ENCODE measurements at regions not wholly inside any gene's neighbourhood (a gene's known extent, or its start where the extent isn't known, plus 50 kb on each side); places are given as distances from the start of the nearest gene placed in this dataset.
"Not testable (repeated sequence)": the region's sequence is repeated elsewhere in the genome, so short reads cannot be mapped to it uniquely, and the experiment has no call there.

DNA sequence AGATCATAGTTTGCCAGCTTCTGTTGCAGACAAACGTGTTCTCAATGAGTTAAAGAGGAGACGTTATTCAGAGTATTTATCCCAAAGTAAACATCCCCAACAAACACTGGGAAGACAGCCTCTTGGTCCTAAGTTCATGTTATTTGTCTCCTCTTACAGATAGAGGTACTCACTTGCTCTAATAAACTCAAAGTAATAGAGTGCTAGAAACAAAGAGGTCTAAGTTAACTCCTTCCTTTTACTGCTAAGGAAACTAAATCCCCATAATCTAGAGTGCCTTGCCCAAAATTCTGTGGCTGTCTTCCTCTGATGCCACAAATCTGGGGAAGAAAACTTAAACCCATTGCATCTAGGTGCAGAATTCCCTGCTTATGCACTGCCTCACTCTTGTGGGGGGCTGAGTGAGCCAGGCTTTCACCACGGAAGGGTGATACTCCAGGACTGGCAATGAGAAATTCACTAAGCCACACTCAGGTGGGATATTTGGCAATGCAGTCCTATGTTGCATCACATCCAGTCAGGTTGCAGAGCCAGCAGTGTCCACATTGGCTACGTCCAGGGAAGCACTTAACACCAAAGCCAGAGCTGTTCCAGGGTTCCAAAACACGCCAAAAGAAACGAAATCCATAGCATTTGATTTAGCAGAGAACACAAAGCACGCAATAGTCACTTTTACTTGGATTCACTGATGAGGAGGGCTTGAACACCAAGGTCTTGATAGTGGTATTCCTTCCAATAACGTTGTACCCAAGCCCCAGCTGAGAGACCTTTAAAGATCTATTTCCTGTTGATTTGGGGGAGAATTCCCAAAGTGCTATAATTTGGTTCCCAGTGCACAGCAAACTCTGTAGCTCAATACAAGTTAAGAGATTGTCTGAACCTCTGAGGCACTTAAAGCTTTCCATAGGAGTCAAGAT lies 81.0 kb upstream of the FOXQ1 start:
- no peak for DNase-seq (ENCODE audit: low read depth in 2 of 2)

GRCh38 chr6:1230281-1230680 lies 81.6 kb upstream of the FOXQ1 start:
- DNase-seq (ENCODE audit: low read depth in 2 of 2): no peak

GRCh38 chr6:1229808-1230207 lies 82.1 kb upstream of the FOXQ1 start:
- no peak for DNase-seq (ENCODE audit: low read depth in 2 of 2)

DNA sequence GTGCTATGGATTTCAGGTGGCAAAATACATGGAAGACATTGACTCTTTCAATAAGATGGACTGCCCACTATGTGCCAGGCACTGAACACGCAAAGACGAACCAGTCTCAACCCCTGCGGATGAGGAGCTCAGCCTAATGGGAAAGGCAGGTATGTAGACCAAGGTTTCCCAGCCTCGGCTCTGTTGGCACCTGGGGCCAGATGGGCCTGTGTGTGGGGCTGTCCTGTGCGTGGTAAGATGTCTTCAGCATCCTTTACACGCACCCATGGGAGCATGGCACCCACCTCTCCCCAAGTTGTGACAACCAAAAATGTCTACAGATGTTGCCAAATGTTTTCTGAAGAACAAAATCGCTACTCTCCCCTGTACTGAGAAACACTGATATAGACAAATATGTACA lies 82.6 kb upstream of the FOXQ1 start:
- no peak for DNase-seq (ENCODE audit: low read depth in 2 of 2)

GRCh38 chr6:1228754-1229191 lies 83.1 kb upstream of the FOXQ1 start:
- DNase-seq (ENCODE audit: low read depth in 2 of 2): no peak

DNA sequence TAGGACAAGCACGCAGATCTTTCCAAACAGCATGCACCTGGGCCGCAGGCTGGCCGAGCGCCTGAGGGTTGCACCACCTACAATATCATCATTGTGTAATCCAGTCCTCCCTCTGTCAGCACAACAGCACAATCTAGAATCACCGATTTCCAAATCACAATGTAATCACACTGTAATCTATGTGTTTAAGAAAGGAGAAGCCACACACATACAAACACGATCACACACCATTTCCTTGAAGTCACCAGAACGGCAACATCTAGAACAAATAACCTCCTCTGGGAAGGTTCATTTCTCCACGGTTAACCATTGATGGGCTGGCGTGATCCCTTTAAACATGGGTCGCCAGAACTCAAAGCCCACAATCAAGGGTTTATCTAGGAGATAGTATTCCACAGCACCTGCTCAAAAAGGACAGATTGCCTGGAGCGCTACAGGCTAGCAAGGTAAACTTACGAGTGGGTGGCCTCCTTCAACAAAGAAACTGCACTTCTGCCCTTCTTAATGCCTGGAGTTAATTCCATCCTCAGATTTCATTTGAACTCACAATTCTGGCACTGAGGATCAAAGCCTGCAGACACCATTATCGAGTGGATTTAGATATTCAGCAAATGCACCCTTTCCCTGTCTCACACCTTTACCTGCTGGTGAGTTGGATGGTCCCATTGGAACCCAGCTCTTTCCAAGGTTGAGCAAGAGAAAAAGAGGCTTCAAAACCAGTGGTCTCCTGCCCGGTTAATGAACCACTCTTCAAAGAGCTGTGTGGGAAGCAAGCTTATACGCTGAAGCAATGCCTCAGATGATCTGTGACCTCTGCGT lies 83.8 kb upstream of the FOXQ1 start:
- no peak for DNase-seq (ENCODE audit: low read depth in 2 of 2)

- DNase-seq (ENCODE audit: low read depth in 2 of 2): no peak
These were observed 84.3 kb upstream of the FOXQ1 start for GRCh38 chr6:1227600-1227934.

DNA sequence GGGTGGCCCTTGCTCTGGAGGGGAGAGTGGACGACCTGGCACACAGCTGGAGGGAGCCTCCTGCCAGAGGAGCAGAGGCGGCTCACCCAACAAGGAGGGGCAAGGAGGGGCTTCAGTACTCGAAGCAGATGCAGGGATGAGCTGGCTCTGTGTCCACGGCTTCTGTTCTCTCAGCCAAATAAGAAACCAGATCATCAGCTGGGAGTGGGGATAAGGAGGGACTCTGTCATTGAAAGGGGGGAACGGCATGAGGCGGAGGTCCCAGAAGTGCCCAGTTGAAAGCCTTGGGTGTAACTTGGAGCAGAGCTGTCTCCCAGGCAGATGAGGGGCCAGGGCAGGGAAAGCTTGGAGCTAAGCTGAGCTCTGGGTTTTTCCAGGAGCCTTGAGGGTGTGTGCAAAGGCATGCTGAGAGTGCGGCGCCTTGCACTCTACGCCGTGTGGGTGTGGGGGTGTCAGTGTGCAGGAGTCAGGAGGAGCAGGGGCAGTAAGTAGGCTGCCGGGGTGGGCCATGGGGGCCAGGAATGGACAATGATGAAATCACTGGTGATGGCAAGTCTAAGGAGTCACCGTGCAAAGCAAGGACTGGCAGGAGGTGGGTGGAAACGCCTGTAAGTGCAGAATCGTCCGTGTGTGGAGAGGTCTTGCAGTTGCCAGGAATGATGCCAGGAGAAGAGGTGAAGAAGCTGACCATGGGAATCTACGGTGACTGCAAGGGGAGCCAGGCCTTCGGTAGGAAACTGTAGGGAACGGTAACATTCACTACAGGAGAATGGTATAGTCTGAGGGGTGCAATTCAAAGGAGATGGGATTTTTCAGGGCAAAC lies 85.4 kb upstream of the FOXQ1 start:
- DNase-seq (ENCODE audit: low read depth in 2 of 2): no peak

DNA sequence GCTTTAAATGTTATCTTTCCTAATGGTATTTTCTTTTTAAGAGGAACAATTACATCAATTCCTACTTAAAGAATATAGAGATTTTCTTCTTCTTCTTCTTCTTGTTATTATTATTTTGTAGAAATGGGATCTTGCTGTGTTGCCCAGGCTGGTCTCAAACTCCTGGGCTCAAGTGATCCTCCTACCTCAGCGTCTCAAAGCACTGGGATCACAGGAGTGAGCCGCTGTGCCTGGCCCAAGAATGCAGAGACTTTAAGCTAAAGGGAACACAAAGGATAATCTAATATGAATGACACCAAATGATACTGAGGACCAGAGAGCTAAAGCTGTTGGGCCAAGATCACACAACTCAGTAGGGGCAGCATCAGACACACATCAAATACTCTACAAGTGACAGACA lies 87.4 kb upstream of the FOXQ1 start:
- DNase-seq (ENCODE audit: low read depth in 2 of 2): no peak

- no peak for DNase-seq (ENCODE audit: low read depth in 2 of 2)
These were observed 88.9 kb upstream of the FOXQ1 start for GRCh38 chr6:1222728-1223595.

DNA sequence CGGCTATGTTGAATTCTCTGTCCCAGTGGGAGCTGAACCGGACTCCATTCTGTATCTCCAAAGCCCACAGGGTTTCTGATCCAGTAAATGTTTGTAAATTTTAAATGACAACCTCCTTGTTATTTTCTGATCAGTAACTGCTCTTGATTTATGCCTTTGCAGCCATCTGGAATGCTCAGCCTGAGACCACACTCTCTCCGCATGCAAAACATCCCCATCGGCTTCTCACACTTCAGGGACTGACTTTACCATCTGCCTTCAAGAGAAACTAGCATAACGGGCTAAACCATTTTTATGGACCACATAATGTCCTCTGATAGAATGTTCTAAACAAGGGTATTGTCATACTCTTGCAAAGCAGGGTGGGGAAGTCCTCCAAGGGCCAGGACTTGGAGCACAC lies 94.5 kb upstream of the FOXQ1 start:
- no peak for DNase-seq (ENCODE audit: low read depth in 2 of 2)

DNA sequence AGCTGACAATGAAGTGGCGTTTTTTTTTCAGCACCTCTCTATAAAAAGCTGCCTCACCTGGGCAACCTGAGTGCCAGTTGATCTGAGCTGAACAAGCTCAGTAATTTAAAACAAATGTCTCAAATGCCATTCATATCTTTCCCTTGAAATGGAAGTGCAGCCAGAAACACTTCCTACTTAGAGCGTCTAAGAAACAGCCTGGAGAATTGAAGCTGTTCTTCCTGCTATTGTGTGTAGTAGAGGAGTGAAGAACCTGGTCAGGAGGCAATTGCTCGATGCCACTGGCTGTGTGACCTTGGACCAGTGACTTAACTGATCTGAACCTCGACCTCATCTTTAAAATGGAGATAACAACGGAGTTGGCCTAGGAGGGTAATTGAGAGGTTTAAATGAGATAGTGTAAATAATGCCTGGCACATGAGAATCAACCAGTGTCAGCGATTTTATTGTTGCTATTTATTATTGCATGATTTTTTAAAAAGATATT lies 95.4 kb upstream of the FOXQ1 start:
- no peak for DNase-seq (ENCODE audit: low read depth in 2 of 2)

GRCh38 chr6:1215884-1216487 lies 95.9 kb upstream of the FOXQ1 start:
- DNase-seq (ENCODE audit: low read depth in 2 of 2): no peak

DNA sequence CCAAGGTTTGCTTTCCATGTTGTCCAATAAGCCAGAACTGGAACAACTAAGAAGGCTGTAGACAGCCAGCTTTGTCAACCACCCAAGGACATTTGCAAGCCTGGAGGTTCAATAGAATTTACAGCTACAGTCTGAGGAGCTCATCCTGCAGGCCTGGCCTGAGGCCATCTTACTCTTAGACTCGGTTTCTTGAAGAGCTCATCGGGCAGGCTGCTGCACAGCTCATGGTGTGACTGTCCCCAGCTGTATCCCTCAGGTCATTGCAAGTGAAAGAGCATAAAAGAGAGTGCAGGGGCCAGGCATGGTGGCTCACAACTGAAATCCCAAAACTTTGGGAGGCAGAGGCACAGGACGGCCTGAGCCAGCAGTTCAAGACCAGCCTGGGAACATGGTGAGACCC lies 96.9 kb upstream of the FOXQ1 start:
- no peak for DNase-seq (ENCODE audit: low read depth in 2 of 2)

DNA sequence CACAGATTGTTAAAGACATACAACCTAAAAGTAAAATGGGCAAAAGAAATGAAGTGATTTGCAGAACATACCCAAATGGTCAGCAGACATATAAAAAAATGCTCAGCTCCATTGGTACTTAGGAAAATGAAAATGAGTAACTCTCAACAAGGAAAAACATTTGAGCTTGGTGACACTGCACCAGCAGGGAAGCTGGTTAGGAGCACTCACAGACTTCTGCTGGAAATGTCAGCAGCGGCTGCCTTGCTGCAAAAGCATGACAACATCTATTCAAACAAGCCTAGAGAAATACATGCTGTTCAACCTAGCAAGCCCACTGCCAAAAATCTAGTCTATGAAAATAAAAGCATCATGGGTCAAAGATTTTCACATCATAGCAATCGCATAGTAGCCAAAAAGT lies 99.0 kb upstream of the FOXQ1 start:
- DNase-seq (ENCODE audit: low read depth in 2 of 2): no peak

DNA sequence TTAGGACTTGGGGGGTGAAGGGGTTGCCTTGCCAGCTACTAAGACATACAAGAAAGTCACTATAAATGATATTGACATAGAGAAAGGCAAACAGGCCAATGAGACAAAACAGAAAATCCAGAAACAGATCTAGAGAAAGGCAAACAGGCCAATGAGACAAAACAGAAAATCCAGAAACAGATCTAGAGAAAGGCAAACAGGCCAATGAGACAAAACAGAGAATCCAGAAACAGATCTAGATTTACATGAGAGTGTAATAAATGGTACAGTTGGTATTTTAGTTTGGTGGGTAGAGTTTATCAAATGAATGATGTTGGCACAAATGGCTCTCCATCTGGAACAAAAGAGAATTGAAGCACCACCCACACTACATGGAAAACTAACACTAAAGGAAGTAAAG lies 99.8 kb upstream of the FOXQ1 start:
- DNase-seq (ENCODE audit: low read depth in 2 of 2): not testable (repeated sequence)

GRCh38 chr6:1210631-1211030 lies 101.3 kb upstream of the FOXQ1 start:
- DNase-seq (ENCODE audit: low read depth in 2 of 2): not testable (repeated sequence)

- DNase-seq (ENCODE audit: low read depth in 2 of 2): no peak
These were observed 103.0 kb upstream of the FOXQ1 start for GRCh38 chr6:1208876-1209275.

DNA sequence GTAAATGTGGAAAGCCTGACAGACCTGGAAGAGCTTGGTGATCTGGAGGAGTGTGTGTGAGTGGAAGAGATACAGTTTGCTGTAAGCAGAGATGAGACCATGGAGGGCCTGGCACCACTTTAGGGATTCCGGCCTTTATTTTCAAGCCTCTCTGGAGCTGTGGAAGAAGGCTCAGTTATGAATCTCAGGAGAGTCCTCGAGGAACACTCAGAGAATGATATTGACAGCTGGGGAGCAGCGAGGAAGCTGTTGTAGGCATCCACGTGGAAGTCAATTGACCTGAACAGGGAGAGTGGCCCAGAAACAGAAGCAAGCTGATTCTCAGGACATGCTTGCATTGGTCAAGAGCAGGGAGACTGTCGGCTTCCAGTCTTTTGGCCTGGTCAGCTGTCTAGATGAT lies 108.4 kb upstream of the FOXQ1 start:
- no peak for DNase-seq (ENCODE audit: low read depth in 2 of 2)

GRCh38 chr6:1202201-1202600 lies 109.7 kb upstream of the FOXQ1 start:
- no peak for DNase-seq (ENCODE audit: low read depth in 2 of 2)

Measured in stimulated activated CD4-positive, alpha-beta T cell treated with anti-CD3 and anti-CD28 coated beads, Interleukin-15, amount 100 ng/mL, for 48 hours (primary cell).